ENCODE measurements at regions not wholly inside any gene's neighbourhood (a gene's known extent, or its start where the extent isn't known, plus 50 kb on each side); places are given as distances from the start of the nearest gene placed in this dataset.

- Histone ChIP-seq H3K4me3 (ENCODE audit: low read depth in 1 of 2, low read length in 2 of 2) (no peak overlapping the region), H3K27me3 (ENCODE audit: control insufficient read depth in 1 of 2, insufficient read depth in 2 of 2, low read length in 2 of 2) (no peaks in the 10 kb centered on the region), H3K9me3 (ENCODE audit: control insufficient read depth in 1 of 2, low read length in 2 of 2) (no peaks in the 10 kb centered on the region), H3K9ac (ENCODE audit: low read depth in 1 of 2, low read length in 2 of 2) (no peak overlapping the region), H3K27ac (ENCODE audit: low read depth, low read length) (no peak overlapping the region), H3K4me1 (ENCODE audit: control insufficient read depth in 1 of 2, insufficient read depth in 2 of 2, low read length in 2 of 2) (peaks cover 4 to 16% of the 10 kb centered on the region in 2 donors), H3K36me3 (ENCODE audit: control insufficient read depth in 1 of 2, insufficient read depth in 2 of 2, low read length in 2 of 2) (no peaks in the 10 kb centered on the region)
These were observed 61.1 kb upstream of the CD44 start for GRCh38 chr11:35077709-35078469.

GRCh38 chr11:35078470-35078735 is 60.6 kb upstream of the CD44 start:
- H3K9ac ChIP-seq (ENCODE audit: low read depth in 1 of 2, low read length in 2 of 2), result no peak overlapping the region
- no peaks in the 10 kb centered on the region for H3K36me3 ChIP-seq (ENCODE audit: control insufficient read depth in 1 of 2, insufficient read depth in 2 of 2, low read length in 2 of 2)
- H3K27ac ChIP-seq (ENCODE audit: low read depth, low read length), result no peak overlapping the region
- H3K9me3 ChIP-seq (ENCODE audit: control insufficient read depth in 1 of 2, low read length in 2 of 2), result no peaks in the 10 kb centered on the region
- H3K4me3 ChIP-seq (ENCODE audit: low read depth in 1 of 2, low read length in 2 of 2), result no peak overlapping the region
- peaks cover 4 to 21% of the 10 kb centered on the region in 2 donors for H3K4me1 ChIP-seq (ENCODE audit: control insufficient read depth in 1 of 2, insufficient read depth in 2 of 2, low read length in 2 of 2)
- no peaks in the 10 kb centered on the region for H3K27me3 ChIP-seq (ENCODE audit: control insufficient read depth in 1 of 2, insufficient read depth in 2 of 2, low read length in 2 of 2)

- peaks cover 11 to 28% of the 10 kb centered on the region in 2 donors for H3K4me1 ChIP-seq (ENCODE audit: control insufficient read depth in 1 of 2, insufficient read depth in 2 of 2, low read length in 2 of 2)
- H3K27me3 ChIP-seq (ENCODE audit: control insufficient read depth in 1 of 2, insufficient read depth in 2 of 2, low read length in 2 of 2), result no peaks in the 10 kb centered on the region
- H3K27ac ChIP-seq (ENCODE audit: low read depth, low read length), result no peak overlapping the region
- H3K4me3 ChIP-seq (ENCODE audit: low read depth in 1 of 2, low read length in 2 of 2), result no peak overlapping the region
- H3K36me3 ChIP-seq (ENCODE audit: control insufficient read depth in 1 of 2, insufficient read depth in 2 of 2, low read length in 2 of 2), result no peaks in the 10 kb centered on the region
- H3K9me3 ChIP-seq (ENCODE audit: control insufficient read depth in 1 of 2, low read length in 2 of 2), result no peaks in the 10 kb centered on the region
- no peak overlapping the region for H3K9ac ChIP-seq (ENCODE audit: low read depth in 1 of 2, low read length in 2 of 2)
These were observed 59.4 kb upstream of the CD44 start for GRCh38 chr11:35079611-35080010.

- H3K9ac ChIP-seq (ENCODE audit: low read depth in 1 of 2, low read length in 2 of 2), result peak overlapping the region in 1 of 2 donors; percentile 29
- H3K27me3 ChIP-seq (ENCODE audit: control insufficient read depth in 1 of 2, insufficient read depth in 2 of 2, low read length in 2 of 2), result no peaks in the 10 kb centered on the region
- peaks cover 16 to 28% of the 10 kb centered on the region in 2 donors for H3K4me1 ChIP-seq (ENCODE audit: control insufficient read depth in 1 of 2, insufficient read depth in 2 of 2, low read length in 2 of 2)
- peak overlapping the region in 1 of 2 donors; percentile 28 for H3K4me3 ChIP-seq (ENCODE audit: low read depth in 1 of 2, low read length in 2 of 2)
- no peaks in the 10 kb centered on the region for H3K36me3 ChIP-seq (ENCODE audit: control insufficient read depth in 1 of 2, insufficient read depth in 2 of 2, low read length in 2 of 2)
- H3K27ac ChIP-seq (ENCODE audit: low read depth, low read length), result peak overlapping the region; percentile 39
- no peaks in the 10 kb centered on the region for H3K9me3 ChIP-seq (ENCODE audit: control insufficient read depth in 1 of 2, low read length in 2 of 2)
These were observed 56.4 kb upstream of the CD44 start for GRCh38 chr11:35082321-35083180.

GRCh38 chr11:35083181-35083430 is 55.9 kb upstream of the CD44 start:
- no peaks in the 10 kb centered on the region for H3K9me3 ChIP-seq (ENCODE audit: control insufficient read depth in 1 of 2, low read length in 2 of 2)
- H3K27ac ChIP-seq (ENCODE audit: low read depth, low read length), result peak overlapping the region; percentile 39
- H3K9ac ChIP-seq (ENCODE audit: low read depth in 1 of 2, low read length in 2 of 2), result peak overlapping the region in 1 of 2 donors; percentile 29
- H3K36me3 ChIP-seq (ENCODE audit: control insufficient read depth in 1 of 2, insufficient read depth in 2 of 2, low read length in 2 of 2), result no peaks in the 10 kb centered on the region
- no peaks in the 10 kb centered on the region for H3K27me3 ChIP-seq (ENCODE audit: control insufficient read depth in 1 of 2, insufficient read depth in 2 of 2, low read length in 2 of 2)
- H3K4me3 ChIP-seq (ENCODE audit: low read depth in 1 of 2, low read length in 2 of 2), result peak overlapping the region in 1 of 2 donors; percentile 25
- H3K4me1 ChIP-seq (ENCODE audit: control insufficient read depth in 1 of 2, insufficient read depth in 2 of 2, low read length in 2 of 2), result peaks cover 20 to 31% of the 10 kb centered on the region in 2 donors

- Histone ChIP-seq H3K9me3 (ENCODE audit: control insufficient read depth in 1 of 2, low read length in 2 of 2) (no peaks in the 10 kb centered on the region), H3K36me3 (ENCODE audit: control insufficient read depth in 1 of 2, insufficient read depth in 2 of 2, low read length in 2 of 2) (no peaks in the 10 kb centered on the region), H3K27me3 (ENCODE audit: control insufficient read depth in 1 of 2, insufficient read depth in 2 of 2, low read length in 2 of 2) (no peaks in the 10 kb centered on the region), H3K4me1 (ENCODE audit: control insufficient read depth in 1 of 2, insufficient read depth in 2 of 2, low read length in 2 of 2) (peaks cover 17 to 28% of the 10 kb centered on the region in 2 donors), H3K4me3 (ENCODE audit: low read depth in 1 of 2, low read length in 2 of 2) (peak overlapping the region in 1 of 2 donors; percentile 25), H3K9ac (ENCODE audit: low read depth in 1 of 2, low read length in 2 of 2) (no peak overlapping the region), H3K27ac (ENCODE audit: low read depth, low read length) (peak overlapping the region; percentile 23)
These were observed 55.3 kb upstream of the CD44 start for GRCh38 chr11:35083431-35084238.

- Histone ChIP-seq H3K27me3 (ENCODE audit: control insufficient read depth in 1 of 2, insufficient read depth in 2 of 2, low read length in 2 of 2) (no peaks in the 10 kb centered on the region), H3K4me3 (ENCODE audit: low read depth in 1 of 2, low read length in 2 of 2) (no peak overlapping the region), H3K9ac (ENCODE audit: low read depth in 1 of 2, low read length in 2 of 2) (no peak overlapping the region), H3K36me3 (ENCODE audit: control insufficient read depth in 1 of 2, insufficient read depth in 2 of 2, low read length in 2 of 2) (no peaks in the 10 kb centered on the region), H3K27ac (ENCODE audit: low read depth, low read length) (no peak overlapping the region), H3K4me1 (ENCODE audit: control insufficient read depth in 1 of 2, insufficient read depth in 2 of 2, low read length in 2 of 2) (peaks cover 17 to 28% of the 10 kb centered on the region in 2 donors), H3K9me3 (ENCODE audit: control insufficient read depth in 1 of 2, low read length in 2 of 2) (no peaks in the 10 kb centered on the region)
These were observed 54.0 kb upstream of the CD44 start for GRCh38 chr11:35084817-35085440.

- Histone ChIP-seq H3K27ac (ENCODE audit: low read depth, low read length) (no peak overlapping the region), H3K36me3 (ENCODE audit: control insufficient read depth in 1 of 2, insufficient read depth in 2 of 2, low read length in 2 of 2) (no peaks in the 10 kb centered on the region), H3K4me3 (ENCODE audit: low read depth in 1 of 2, low read length in 2 of 2) (no peak overlapping the region), H3K27me3 (ENCODE audit: control insufficient read depth in 1 of 2, insufficient read depth in 2 of 2, low read length in 2 of 2) (no peaks in the 10 kb centered on the region), H3K9me3 (ENCODE audit: control insufficient read depth in 1 of 2, low read length in 2 of 2) (no peaks in the 10 kb centered on the region), H3K4me1 (ENCODE audit: control insufficient read depth in 1 of 2, insufficient read depth in 2 of 2, low read length in 2 of 2) (peaks cover 17 to 28% of the 10 kb centered on the region in 2 donors), H3K9ac (ENCODE audit: low read depth in 1 of 2, low read length in 2 of 2) (no peak overlapping the region)
These were observed 53.3 kb upstream of the CD44 start for GRCh38 chr11:35085531-35086165.

GRCh38 chr11:35087648-35088047 is 51.3 kb upstream of the CD44 start:
- Histone ChIP-seq H3K27ac (ENCODE audit: low read depth, low read length) (no peak overlapping the region), H3K4me1 (ENCODE audit: control insufficient read depth in 1 of 2, insufficient read depth in 2 of 2, low read length in 2 of 2) (peaks cover 17 to 22% of the 10 kb centered on the region in 2 donors), H3K27me3 (ENCODE audit: control insufficient read depth in 1 of 2, insufficient read depth in 2 of 2, low read length in 2 of 2) (no peaks in the 10 kb centered on the region)

More at GRCh38 chr11:35087648-35088047, 51.3 kb upstream of the CD44 start:
- Histone ChIP-seq H3K9me3 (ENCODE audit: control insufficient read depth in 1 of 2, low read length in 2 of 2) (no peaks in the 10 kb centered on the region), H3K4me3 (ENCODE audit: low read depth in 1 of 2, low read length in 2 of 2) (no peak overlapping the region), H3K36me3 (ENCODE audit: control insufficient read depth in 1 of 2, insufficient read depth in 2 of 2, low read length in 2 of 2) (no peaks in the 10 kb centered on the region), H3K9ac (ENCODE audit: low read depth in 1 of 2, low read length in 2 of 2) (no peak overlapping the region)
